Germinal center (tissue), 1 donor: ENCODE measurements at regions not wholly inside any gene's neighbourhood (a gene's known extent, or its start where the extent isn't known, plus 50 kb on each side); places are given as distances from the start of the nearest gene placed in this dataset.
"Not testable (repeated sequence)": the region's sequence is repeated elsewhere in the genome, so short reads cannot be mapped to it uniquely, and the experiment has no call there.

Experiments
- DNase-seq: peaks from one replicate; pipeline ENCODE4 v3.0.0; 2012; ENCODE audit warnings: mixed read lengths, low spot score

DNA sequence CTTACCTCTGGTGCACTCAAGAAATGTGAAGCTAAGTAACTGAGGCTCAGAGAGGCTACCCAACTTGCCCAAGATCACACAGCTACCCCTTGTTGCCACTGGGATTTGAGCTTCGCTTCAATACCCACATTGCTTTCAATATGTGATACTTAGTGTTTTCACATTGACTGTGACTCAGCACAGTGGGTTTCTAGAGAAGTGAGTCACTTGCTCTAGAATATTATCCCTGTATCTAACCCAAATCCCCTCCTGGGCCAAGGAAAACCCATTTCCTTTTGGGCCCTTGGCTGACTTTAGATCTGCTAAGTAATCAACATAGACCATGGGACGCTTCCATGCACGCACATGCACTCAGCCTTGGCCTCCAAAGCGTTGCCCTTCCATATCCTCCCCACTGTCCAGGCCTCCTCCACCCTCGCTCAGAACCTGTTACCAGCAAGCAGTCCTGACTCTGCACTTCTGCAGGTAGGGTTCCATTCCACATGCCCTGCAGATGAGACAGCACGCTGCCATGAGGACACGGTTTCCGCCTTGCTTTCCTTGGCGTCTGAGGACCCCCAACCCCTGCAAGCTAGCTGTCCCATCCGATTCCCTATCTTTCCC lies 87.7 kb upstream of the CHST15 start:
- no peak for DNase-seq

DNA sequence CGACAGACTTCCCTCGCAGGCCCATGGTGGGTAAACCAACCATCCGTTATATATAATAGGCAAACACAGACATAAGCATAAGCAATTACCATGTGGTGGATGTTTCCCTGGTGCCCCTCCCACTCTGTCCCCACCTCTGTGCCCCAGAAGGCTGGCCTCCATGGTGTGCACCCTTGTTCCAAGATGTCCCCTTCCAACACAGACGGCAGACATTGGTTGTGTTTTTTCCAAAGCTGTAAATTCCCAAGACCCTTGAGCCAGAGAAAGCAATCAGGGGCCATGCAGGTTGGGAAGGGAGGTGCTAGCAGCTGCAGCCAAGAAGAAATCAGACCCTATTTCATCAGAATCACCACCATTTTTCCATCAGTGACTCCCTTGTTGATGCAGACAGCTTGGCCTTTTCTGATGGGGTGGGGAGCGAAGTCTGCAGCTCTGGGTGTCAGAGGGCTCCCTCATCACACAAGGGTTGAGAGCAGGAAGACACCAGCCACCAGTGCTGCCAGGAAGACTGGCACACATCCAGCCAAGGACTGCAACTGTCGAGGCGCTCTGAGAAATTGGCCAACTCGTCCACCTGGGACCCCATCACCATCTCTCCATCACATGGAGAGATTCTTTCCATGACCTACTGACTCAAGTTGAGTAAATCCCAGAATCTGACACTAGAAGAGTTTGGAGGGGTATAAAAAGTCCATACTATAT lies 86.8 kb upstream of the CHST15 start:
- DNase-seq, result no peak

DNA sequence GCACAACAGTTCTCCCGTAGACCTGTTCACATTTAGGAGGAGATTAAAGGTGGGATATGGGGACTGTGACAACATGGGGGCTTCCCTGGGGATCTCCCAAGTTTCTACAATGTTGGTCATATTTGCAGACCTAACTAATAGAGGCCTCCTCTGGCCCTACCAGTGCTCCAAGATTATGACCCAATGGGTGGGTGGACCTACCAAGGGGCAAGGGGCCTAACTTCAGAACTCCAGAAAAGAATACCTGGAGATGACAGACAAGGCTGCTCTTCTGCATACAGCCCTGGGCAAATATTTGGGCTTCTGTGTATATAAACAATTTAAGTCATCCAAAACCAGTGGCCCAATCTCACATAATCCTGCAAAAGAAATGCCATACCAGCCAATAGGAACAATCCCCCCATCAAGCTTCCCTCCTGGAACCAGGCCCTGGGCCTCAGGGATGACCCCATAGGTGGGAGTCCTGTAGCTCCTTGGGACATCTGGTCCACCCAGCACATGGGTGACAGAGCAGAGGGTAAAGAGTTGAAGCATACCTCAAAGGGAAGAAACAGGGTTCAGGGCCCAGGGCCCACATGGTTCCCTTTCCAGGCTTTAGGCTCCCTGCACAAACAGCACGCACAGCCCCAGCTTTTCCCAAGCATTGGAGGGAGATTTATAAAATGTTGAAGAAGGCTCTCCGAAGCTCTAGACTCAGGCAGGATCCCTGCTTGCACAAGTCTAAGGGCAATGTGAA lies 86.1 kb upstream of the CHST15 start:
- no peak for DNase-seq

DNA sequence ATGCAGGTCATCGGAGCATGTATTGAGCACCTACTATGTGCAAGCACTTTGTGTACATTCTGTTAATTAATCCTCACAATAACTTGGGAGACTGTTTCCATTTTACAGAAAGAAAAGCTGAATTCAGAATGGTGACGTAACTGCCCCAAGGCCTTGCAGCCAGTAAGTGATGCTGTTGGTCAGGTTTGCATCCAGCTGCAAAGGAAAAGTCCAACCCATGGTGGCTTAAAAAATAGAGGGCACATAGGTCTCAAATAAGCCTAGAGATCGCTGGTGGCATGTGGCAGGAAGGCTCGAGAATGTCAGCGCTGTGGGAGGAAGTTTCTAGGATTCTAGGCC lies 83.8 kb upstream of the CHST15 start:
- DNase-seq, result no peak

DNA sequence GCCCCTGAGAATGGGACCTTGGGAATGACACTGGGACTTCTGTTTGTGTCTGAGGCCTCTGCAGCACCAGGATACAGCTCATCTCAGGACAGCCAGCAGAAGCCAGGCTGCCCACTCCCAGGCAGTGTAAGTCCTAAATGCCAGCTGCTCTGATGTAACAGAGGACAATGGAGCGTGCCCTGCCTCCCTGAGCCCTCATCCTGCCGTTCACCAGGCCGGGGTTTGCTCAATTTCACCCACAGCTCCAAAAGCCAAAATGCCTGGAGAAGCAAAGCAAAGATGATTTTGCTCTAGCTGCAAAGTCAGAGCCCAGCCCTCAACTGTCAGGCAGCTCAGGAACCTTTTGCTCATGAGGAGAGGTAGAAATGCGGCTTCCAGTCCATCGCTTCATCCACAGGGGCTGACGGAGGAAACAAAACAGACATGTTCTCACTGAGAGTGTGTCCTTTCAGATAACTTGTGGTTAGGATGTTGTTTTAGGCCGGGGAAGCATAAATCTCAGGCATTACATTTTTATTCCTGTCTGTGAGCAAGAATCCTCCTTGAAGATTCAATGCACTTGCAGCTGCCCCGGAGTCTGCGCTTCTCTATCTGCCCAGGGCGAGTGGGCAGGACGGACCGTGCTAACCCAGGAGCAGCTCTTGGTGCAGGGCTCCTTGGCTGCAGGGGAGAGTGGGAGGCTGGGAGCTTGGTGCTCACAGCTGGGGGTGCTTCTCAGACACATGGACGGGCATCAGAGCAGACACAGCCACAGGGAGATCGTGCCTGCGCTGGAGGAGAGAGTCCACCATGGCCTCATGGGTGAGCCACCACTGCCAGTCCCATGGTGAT lies 83.2 kb upstream of the CHST15 start:
- no peak for DNase-seq

DNA sequence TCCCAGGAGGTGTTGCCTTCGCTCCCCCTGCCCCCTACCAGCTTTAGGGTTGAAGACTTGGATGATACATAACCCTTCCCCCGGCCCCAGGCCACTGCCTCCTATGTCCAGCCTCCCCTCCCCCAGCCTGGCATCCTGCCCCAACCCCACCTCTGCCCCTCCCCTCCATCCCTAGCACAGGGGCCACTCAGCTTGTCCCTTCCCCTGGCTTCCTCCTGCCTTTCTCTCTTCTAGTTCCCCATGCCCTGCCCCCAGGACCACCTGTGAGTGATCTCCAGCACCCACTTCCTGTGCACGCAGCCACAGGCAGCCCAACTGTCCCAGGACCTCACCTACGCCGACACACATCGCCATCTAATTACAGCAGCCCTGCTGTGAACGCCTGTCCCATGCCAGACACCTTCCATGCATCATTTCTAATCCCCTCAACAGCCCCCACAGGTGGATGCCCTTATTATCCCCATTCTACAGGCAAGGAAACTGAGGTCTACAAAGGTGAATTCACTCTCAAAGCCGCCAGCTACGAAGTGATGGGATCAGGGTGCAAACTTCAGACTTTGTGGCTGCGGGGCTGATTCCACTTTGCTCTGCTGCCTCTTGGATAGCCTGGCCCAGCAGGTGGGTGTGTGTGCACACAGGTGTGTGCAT lies 82.4 kb upstream of the CHST15 start:
- DNase-seq, result no peak

DNA sequence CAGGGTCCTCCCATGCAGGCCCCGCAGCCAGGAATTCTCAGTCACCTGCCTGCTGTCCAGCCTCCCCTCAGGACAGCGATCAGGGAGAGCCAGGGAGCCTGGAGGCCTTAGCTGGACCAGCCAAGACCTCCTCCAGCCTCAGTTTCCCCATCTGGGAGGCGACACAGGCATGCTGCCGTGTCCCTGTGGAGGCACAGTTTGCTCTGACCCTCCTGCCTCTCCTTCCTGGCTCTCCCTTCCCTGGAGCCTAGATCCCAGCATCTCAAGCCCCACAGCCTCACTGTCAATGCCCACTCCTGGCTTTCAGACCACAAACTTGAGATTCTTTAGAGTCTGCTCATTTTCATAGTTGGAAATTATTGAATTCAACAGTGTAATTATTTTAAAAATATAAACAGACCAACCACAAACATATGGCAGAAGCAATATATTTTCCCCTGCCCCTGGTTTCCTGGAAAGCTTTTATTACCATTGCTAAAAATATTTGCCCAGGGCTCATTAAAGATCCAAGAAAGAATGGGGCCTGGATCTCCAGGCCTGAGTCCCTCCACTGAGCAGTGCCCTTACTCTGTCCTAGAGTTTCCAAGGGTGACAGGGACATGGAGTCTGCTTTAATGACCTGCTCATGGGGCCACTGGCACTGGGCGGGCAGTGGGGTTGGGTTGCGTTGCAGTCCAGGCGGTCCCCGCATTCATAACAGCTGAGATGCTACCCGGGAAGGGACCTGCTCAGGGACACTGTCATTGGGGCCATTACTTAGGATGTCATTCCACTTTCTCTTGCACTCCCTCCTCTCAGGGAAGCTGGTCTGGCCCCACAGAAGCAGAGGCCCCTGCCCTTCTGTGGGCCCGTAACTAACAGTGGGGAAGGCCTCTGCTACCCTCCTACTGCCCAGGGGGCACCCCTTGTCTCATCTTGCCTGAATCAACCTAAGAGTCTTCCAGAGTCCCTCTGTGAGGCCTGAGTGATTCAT lies 81.6 kb upstream of the CHST15 start:
- DNase-seq, result no peak

DNA sequence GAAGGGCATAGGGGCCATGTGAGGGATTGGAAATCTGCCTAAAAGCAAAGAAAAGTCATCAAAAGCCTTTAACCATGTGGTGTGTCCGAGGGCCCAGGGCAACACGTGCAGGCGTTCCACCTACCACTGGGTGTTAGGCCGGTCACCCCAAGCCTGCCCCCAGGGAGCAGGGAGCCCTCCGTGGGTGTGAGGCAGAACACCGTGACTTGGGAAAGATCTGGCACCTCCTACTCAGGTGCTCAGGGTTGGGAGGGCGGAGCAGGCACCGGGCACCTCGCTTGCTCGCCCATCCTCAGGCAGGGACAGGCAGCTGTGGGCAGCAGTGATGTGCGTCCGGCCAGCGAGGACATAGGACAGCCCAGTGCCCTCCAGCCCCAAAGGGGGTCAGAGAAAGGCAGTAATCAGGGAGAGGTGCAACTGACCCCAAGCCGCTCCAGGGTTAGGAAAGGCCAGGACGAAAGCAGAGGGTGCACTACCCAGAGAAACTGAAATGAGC lies 80.7 kb upstream of the CHST15 start:
- DNase-seq, result no peak

DNA sequence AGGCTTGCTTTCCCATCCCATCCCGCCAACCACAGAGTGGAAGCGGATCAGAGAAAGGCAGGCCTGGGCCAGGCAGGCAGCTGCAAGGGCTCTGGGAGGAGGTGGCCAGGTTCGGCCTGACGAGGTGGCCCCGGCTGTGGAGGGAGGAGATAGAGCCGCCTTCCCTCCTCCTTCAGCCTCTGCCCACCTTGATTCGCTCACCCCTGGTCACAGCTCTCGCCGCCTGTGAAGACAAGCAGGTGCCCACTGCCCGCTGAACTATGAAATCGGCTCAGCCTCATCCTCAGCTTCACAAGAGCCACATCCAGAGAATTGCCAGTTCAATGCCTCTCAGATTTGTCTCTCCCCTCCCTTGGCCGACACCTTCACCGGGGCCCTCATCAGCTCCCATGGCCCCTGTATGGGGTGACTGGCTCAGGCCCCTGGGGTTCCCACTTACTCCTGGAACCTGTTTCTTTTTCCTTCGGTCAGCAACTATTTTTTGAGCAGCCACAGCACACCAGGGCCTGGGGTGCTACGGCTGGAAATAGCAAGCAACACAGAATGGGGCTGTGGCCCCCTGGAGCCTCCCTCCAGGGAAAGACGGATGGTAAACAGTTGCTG lies 80.0 kb upstream of the CHST15 start:
- DNase-seq, result no peak

DNA sequence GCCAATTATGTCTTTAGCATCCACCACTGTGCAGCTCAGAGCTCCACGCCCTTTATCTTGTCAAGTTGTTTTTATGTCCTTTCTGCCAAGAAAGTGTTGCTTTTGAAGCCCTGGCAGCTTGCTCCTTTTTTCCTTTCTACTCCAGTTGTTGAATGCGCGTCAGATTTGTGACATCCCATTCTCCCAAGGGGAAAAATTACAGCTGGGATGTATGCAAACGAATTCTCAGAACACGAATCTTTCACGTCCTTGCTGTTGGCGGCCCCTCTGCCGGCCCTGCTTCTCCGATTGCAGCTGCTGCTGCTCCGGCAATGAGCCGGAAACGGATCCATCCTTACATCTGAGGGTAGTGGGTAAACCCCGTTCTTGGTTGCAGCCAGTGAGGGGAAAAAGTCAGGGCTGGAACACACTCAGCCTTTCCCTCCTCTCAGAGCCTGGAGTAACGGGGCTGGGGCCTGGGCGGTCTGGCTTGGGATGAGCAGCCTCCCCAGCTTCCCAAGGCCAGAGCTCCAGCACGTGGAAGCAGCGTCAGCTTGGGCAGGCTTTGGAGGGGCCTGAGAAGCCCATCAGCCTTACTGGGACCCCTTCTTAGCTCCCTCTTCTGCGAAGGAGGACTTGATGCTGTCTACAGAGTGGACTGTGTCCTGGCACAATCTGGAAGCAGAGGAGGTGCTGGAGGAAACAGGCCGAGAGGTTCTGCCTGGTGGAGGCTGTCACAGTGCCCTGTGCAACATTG lies 79.0 kb upstream of the CHST15 start:
- DNase-seq, result no peak

DNA sequence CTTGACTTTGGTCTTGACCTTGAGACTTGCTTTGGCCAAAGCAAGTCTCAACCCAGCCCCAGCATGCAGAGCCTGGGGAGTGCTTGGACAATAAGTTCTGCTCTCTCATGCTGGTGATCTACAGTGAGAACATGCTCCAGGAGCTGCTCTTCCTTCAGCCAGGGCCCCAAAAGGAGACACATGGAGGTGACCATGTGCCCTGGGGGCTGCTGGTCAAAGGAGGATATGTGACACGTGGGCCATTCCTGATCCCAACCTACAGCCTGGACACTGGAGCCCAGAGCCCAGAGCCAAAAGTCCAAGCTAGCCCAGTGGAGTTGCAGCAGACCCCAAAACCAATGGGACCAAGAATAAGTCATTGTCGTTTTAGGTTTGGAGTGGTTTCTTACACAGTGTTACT lies 78.2 kb upstream of the CHST15 start:
- no peak for DNase-seq

DNA sequence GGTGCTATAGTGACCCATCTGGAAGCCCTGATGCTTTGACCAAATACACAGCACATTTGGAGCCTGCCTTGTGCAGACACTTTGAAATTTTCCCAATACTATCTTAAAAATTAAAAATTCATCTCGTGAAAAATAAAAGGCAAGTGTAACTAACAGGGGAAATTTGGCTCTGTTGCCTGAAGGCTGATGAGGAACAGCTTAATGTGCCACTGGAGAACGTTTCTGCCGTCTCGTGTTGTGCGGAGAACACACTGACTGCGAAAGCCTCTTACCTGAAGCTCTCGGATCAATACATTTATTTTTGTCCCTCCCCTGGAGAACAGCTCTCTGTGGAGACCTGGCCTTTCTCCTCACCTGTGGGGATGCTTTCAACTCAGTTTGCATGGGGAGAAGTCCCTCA lies 77.2 kb upstream of the CHST15 start:
- DNase-seq, result no peak

DNA sequence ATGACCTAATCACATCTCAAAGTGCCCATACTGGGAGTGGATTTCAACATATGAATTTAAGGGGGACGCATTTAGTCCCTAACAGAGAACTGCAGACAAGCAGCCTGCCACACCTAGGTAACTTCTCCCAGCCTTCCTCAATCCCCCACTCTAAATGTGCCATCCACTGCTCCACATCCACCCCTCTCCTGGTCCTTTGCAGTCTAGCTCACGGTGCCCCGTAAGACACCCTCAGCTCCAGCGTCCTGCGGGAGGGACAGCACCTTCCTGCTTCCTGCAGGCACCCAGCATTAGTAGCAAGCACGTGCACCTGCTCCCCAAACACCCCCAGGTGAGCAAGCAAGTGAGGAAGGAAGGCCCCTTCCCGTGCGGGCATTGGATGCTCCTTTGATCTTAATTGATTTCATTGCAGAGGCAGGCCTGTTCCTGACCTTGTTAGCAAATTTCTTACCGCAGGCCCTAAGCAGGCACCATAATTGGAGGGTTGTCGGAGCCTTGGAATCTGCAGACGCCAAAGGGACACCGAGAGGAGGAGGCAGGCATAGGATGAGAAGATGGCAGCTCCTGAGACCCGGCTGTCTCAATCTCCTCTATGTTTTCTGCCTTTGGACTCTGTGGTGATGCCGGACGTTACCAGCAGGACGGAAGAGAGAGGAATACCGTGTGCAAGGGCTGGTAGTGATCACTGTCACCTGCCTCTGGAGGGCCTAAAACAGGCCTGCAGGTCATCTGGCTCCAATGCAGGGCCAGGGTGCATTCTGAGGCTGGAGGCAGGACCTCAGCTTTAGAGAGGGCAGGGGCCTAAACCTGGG lies 75.8 kb upstream of the CHST15 start:
- DNase-seq, result no peak

DNA sequence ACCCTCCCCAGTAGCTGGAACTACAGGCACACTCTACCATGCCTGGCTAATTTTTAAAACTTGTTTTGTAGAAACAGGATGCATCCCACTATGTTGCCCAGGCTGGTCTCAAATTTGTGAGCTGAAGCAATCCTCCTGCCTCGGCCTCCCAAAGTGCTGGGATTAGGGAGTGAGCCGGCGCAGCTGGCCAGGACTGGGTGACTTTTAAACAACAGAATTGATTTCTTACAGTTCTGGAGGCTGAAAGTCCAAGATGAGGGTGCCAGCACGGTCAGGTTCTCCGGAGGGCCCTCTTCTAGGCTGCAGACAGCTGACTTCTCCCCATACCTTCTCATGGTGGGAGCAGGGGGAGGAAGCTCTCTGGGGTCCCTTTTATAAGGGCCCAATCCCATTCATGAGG lies 75.2 kb upstream of the CHST15 start:
- DNase-seq, result no peak

DNA sequence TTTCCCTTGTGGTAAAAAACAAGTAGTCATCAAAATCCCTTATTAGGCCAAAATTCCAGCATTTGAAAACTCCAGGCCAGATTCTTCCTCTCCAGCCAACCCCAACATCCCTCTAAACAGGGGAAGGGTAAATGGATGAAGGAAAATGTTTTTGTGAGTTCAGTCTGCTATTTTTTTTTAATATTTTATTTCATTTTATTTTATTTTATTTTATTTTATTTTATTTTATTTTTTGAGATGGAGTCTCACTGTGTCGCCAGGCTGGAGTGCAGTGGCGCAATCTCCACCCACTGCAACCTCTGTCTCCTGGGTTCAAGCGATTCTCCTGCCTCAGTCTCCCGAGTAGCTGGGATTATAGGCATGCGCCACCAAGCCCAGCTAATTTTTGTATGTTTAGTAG lies 74.5 kb upstream of the CHST15 start:
- not testable (repeated sequence) for DNase-seq

DNA sequence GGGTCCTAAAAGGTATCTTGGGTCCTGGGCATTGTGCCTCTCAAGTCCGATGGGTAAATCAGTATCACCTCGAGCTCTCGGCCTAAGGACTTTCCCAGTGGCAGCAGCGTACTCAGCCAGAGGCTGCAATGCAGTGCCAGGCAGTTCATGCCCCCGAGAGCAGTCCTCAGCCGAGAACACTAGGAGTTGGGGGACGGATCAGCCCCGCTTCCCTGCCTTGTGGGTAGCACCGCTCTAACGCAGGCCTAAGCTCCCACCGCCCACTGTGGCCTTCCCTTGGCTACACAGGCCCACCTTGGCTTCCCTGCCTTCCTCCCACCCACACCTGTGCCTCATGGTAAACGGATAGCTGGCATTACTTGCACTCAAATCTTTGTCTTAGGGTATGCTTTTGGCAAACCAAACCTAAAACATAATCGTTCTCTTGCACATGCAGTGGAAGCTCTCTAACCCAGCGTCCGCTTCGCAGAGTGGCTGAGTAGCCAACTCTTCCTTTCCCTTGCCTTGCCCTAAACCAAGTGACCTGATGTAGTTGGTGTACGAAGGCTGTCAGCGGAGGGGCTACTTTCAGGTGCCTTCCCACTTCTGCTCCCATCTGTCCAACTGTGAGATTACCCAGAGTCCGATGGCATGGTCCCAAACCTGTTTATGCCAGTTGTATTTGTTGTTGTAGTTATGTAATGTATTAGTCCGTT lies 73.2 kb upstream of the CHST15 start:
- no peak for DNase-seq

DNA sequence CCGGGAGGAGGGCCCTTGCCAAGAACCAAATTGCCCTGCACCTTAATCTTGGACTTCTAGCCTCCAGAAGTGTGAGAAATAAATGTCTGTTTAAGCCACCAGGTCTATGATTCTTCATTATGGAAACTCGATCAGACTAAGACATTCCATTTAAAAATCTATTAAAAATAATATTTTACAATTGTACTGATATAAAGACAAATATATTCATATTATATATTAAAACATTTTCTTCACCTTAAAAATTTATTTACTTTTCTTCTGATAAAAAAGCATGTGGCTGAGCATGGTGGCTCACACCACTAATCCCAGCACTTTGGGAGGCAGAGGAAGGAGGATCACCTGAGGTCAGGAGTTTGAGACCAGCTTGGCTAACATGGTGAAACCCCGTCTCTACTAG lies 72.4 kb upstream of the CHST15 start:
- DNase-seq, result no peak

DNA sequence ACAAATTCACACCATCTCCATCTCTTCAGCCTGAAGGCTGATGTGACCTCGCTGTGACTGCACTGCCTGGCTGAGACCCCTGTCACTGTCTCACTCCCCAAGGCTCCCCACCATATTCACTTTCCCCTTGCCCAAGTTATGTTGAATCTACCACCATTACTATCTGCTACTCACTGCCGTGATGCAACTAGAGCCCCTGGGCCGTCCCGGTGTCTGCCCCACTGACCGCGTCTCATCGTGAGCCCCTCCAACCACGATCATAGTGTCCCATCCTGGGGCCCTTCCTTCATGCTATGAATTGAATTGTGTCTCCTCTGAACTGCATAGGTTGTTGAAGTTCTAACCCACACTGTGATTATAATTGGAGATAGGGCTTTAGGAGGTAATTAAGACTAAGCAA lies 71.9 kb upstream of the CHST15 start:
- no peak for DNase-seq
